Liver (tissue), 3 donors: ENCODE measurements at regions not wholly inside any gene's neighbourhood (a gene's known extent, or its start where the extent isn't known, plus 50 kb on each side); places are given as distances from the start of the nearest gene placed in this dataset.

ENCODE experiments used
- EGR1 ChIP-seq, 2 donors: IDR thresholded peaks; 2 replicates each; pipeline ENCODE4 v1.6.1; 2016 to 2018; ENCODE audit warnings: antibody characterized with exemption in 2 of 2, low read depth in 2 of 2
- GABPA ChIP-seq, 2 donors: IDR thresholded peaks in 1 of 2; conservative IDR thresholded peaks in 1 of 2; 2 replicates each; pipeline ENCODE4 v1.6.1; 2016; ENCODE audit warnings: antibody characterized with exemption in 2 of 2, mild to moderate bottlenecking in 1 of 2, moderate library complexity in 1 of 2
- HNF4G ChIP-seq: IDR thresholded peaks from 2 replicates; pipeline ENCODE4 v1.6.1; 2016; ENCODE audit warnings: antibody characterized with exemption
- JUND ChIP-seq, 2 donors: IDR thresholded peaks; 2 replicates each; pipeline ENCODE4 v1.6.1; 2016; ENCODE audit warnings: antibody characterized with exemption in 2 of 2
- NR2F2 ChIP-seq: IDR thresholded peaks from 2 replicates; pipeline ENCODE4 v1.6.1; 2016; ENCODE audit warnings: antibody characterized with exemption
- RAD21 ChIP-seq, 2 donors: IDR thresholded peaks; 2 replicates each; pipeline ENCODE4 v1.6.1; 2016; ENCODE audit warnings: antibody characterized with exemption in 2 of 2, mild to moderate bottlenecking in 2 of 2
- RXRA ChIP-seq, 2 donors: IDR thresholded peaks; 2 replicates each; pipeline ENCODE4 v1.6.1; 2017 to 2018; ENCODE audit warnings: antibody characterized with exemption in 2 of 2, mild to moderate bottlenecking in 1 of 2
- SP1 ChIP-seq: IDR thresholded peaks from 2 replicates; pipeline ENCODE4 v1.6.1; 2018; ENCODE audit warnings: antibody characterized with exemption, mild to moderate bottlenecking
- TAF1 ChIP-seq: conservative IDR thresholded peaks from 2 replicates; pipeline ENCODE4 v1.6.1; 2016; ENCODE audit warnings: antibody characterized with exemption, mild to moderate bottlenecking
- YY1 ChIP-seq: IDR thresholded peaks from 2 replicates; pipeline ENCODE4 v1.6.1; 2016; ENCODE audit warnings: antibody characterized with exemption, mild to moderate bottlenecking
- TF ChIP-seq, protein P1 (sequence below): fragments of 150-350 bp; IDR thresholded peaks from 2 replicates; pipeline ENCODE4 v1.5.1; 2017; ENCODE audit warnings: improper control_type of control experiment, low read depth, low read length; ENCODE audit not compliant: missing input control
- TF ChIP-seq, protein P2 (sequence below): IDR thresholded peaks from 2 replicates; pipeline ENCODE4 v1.6.1; 2016; ENCODE audit warnings: antibody characterized with exemption, mild to moderate bottlenecking
- TF ChIP-seq, protein P3 (sequence below): IDR thresholded peaks from 2 replicates; pipeline ENCODE4 v1.6.1; 2016; ENCODE audit warnings: antibody characterized with exemption
- TF ChIP-seq, protein P4 (sequence below): IDR thresholded peaks from 2 replicates; pipeline ENCODE4 v1.6.1; 2016; ENCODE audit warnings: antibody characterized with exemption
- donor health status: healthy.
- donor health status: healthy.

DNA sequence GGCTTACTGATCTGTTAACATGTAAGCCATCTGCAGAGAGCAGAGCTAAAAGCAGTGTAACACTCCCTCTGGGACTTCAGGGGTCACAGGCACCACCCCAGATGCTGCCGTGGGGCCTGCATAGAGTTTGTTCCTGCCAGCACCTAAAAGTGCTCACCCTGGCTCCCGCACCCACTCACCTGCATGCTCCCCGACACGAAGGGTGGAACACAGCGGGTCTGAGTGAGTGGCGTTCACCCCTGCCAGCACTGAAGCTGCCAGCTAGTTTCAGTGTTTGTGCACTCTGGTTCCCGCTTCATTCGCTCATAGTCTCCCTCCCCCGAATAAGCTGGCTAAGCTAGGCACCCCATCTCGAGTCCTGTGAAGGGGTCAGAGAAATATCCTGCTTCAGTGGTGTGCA, 1681.0 kb downstream of the NCAM2 start:
- TF ChIP-seq, protein P1, sequence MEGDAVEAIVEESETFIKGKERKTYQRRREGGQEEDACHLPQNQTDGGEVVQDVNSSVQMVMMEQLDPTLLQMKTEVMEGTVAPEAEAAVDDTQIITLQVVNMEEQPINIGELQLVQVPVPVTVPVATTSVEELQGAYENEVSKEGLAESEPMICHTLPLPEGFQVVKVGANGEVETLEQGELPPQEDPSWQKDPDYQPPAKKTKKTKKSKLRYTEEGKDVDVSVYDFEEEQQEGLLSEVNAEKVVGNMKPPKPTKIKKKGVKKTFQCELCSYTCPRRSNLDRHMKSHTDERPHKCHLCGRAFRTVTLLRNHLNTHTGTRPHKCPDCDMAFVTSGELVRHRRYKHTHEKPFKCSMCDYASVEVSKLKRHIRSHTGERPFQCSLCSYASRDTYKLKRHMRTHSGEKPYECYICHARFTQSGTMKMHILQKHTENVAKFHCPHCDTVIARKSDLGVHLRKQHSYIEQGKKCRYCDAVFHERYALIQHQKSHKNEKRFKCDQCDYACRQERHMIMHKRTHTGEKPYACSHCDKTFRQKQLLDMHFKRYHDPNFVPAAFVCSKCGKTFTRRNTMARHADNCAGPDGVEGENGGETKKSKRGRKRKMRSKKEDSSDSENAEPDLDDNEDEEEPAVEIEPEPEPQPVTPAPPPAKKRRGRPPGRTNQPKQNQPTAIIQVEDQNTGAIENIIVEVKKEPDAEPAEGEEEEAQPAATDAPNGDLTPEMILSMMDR, result no peak
- no peak for TF ChIP-seq GABPA (IDR thresholded peaks at IDR 0.05 in 1 of 2, conservative IDR thresholded peaks at IDR 0.05 in 1 of 2)
- TF ChIP-seq, protein P2, sequence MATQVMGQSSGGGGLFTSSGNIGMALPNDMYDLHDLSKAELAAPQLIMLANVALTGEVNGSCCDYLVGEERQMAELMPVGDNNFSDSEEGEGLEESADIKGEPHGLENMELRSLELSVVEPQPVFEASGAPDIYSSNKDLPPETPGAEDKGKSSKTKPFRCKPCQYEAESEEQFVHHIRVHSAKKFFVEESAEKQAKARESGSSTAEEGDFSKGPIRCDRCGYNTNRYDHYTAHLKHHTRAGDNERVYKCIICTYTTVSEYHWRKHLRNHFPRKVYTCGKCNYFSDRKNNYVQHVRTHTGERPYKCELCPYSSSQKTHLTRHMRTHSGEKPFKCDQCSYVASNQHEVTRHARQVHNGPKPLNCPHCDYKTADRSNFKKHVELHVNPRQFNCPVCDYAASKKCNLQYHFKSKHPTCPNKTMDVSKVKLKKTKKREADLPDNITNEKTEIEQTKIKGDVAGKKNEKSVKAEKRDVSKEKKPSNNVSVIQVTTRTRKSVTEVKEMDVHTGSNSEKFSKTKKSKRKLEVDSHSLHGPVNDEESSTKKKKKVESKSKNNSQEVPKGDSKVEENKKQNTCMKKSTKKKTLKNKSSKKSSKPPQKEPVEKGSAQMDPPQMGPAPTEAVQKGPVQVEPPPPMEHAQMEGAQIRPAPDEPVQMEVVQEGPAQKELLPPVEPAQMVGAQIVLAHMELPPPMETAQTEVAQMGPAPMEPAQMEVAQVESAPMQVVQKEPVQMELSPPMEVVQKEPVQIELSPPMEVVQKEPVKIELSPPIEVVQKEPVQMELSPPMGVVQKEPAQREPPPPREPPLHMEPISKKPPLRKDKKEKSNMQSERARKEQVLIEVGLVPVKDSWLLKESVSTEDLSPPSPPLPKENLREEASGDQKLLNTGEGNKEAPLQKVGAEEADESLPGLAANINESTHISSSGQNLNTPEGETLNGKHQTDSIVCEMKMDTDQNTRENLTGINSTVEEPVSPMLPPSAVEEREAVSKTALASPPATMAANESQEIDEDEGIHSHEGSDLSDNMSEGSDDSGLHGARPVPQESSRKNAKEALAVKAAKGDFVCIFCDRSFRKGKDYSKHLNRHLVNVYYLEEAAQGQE, result no peak
- TF ChIP-seq, protein P3, sequence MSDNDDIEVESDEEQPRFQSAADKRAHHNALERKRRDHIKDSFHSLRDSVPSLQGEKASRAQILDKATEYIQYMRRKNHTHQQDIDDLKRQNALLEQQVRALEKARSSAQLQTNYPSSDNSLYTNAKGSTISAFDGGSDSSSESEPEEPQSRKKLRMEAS, result no peak
- no peak for TF ChIP-seq YY1
- no peak for TF ChIP-seq RAD21 (IDR thresholded peaks at IDR 0.05)
- no peak for TF ChIP-seq RXRA (IDR thresholded peaks at IDR 0.05)
- no peak for TF ChIP-seq HNF4G
- TF ChIP-seq NR2F2, result no peak
- TF ChIP-seq, protein P4, sequence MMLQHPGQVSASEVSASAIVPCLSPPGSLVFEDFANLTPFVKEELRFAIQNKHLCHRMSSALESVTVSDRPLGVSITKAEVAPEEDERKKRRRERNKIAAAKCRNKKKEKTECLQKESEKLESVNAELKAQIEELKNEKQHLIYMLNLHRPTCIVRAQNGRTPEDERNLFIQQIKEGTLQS, result no peak
- no peak for TF ChIP-seq SP1
- TF ChIP-seq JUND (IDR thresholded peaks at IDR 0.05), result no peak
- TF ChIP-seq EGR1 (IDR thresholded peaks at IDR 0.05; ENCODE audit: low read depth in 2 of 2), result no peak
- TF ChIP-seq TAF1, result no peak
